Femur (tissue), 1 donor: ENCODE measurements at regions not wholly inside any gene's neighbourhood (a gene's known extent, or its start where the extent isn't known, plus 50 kb on each side); places are given as distances from the start of the nearest gene placed in this dataset.
"Not testable (repeated sequence)": the region's sequence is repeated elsewhere in the genome, so short reads cannot be mapped to it uniquely, and the experiment has no call there.

Source experiments
- DNase-seq: peaks from one replicate; pipeline ENCODE4 v3.0.0-alpha.2; 2017

DNA sequence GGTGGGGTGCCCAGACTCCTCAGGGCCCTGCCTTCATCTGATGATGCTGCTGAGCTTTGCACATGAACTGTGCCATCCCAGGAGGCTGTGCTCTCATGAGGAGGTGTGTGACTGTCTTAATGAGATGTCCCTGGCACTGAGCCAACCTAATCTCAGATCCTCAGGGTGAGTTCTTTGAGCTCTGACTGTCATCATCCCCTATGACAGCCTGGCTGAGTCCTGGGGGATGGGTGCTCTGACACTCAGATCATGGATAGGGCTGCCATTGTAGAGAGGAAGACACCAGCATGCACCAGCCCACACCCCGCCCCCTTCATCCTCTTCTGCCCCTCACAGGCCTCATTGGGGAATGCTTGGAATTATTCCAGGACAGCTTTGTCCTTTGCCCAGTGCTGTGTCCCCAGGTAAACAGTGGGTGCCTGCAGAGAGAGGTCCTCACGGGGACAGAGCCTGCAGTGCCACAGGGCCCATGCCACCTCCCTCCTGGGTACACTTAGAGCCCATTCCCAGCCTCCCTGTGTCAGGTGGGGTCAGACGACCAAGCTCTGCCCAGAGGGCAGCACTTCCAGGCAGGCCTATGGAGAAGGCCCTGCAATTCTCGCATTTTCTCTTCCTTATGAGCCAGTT, 310.1 kb upstream of the SFSWAP start:
- DNase-seq = not testable (repeated sequence)

DNA sequence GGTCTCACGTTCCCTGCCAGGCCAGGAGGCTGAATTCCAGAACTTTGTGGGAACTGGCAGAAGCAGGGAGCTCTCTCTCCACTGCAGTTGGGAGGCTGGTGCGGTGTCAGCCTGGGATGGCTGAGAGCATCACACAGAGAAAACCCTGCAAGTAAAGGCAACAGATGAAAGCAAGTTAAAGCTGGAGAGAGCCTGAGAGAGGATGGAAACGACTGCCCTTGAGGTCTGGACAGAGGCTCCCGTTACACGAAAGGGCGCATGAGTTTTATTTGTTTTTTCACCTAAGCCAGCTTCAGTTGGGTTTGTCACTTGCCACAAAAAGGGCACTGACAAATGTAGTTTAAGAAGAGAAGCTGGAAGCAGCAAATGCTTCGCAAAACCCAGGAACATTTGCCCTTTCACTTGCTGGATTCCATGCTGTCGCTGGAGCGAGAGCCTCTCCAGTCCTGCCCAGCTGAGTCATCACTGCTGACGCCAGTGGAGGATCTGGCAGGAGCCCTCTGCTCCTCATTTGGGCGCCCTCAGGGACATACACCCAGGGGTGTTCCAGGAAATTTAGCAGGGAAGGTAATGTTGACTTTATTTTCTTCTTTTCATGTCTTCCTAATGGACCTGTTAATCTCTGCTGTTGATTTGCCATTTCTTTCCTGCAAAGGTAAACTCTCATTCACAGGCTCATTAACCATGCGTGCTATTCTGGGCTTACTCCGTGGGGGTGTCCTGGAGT, 308.8 kb upstream of the SFSWAP start:
- DNase-seq = not testable (repeated sequence)

DNA sequence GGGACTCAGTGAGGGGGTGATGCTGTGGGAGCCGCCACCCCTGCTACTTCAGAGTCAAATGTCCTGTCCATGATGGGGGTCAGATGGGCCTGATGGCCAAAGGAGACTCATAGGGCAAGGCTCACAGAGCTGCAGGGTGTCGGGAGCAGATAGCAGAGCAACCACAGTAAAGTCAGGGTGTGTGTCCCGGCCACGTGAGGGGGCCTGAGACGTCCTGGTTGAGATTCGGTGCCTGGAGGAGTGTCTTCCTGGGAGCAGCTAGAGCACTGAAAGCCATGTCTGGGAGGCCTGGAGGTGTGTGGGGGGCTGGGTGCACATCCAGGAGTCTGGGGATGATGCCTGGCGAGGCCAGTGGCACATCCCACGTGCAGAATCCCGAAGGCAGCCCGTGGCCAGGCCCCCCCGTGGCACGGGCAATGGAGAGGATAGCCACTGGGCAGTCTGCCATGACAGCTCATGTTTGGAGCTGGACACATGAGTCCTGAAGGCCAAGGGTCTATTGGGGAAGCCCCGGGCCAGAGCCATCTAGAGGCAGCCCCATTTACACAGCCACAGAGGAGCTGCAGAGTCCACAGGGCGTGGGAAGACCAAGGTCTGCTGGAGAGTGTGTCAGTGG, 308.0 kb upstream of the SFSWAP start:
- DNase-seq = no peak

DNA sequence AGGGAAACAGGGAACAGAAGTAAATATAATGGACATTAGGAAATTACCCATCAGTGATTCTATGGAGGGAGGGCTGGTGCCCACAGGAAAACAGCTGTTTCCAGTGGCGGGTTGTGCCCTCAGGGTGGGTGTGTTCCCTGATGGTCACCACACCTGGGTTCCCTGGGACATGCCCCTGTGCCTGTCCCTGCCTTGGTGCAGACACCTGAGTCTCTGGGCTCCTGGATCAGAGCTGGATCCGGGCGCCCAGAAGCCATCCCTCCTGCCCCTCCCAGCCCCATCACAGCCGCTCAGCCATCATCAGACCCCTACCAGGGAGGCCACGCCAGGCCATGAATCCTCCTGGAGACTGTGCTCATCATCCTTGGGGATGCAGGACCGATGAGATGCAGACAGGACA, 307.2 kb upstream of the SFSWAP start:
- no peak for DNase-seq

DNA sequence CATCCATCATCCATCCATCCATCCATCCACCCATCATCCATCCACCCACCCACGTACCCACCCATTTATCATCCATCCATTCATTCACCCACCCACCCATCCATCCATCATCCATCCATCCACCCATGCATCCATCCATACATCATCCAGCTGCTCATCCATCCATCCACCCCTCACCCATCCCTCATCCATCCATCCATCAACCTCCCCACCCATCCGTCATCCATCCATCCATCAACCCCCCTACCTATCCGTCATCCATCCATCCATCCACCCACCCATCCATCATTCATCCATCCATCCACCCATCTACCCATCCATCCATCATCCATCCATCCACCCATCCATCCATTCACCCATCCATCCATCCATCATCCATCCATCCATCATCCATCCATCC, 306.2 kb upstream of the SFSWAP start:
- no peak for DNase-seq

DNA sequence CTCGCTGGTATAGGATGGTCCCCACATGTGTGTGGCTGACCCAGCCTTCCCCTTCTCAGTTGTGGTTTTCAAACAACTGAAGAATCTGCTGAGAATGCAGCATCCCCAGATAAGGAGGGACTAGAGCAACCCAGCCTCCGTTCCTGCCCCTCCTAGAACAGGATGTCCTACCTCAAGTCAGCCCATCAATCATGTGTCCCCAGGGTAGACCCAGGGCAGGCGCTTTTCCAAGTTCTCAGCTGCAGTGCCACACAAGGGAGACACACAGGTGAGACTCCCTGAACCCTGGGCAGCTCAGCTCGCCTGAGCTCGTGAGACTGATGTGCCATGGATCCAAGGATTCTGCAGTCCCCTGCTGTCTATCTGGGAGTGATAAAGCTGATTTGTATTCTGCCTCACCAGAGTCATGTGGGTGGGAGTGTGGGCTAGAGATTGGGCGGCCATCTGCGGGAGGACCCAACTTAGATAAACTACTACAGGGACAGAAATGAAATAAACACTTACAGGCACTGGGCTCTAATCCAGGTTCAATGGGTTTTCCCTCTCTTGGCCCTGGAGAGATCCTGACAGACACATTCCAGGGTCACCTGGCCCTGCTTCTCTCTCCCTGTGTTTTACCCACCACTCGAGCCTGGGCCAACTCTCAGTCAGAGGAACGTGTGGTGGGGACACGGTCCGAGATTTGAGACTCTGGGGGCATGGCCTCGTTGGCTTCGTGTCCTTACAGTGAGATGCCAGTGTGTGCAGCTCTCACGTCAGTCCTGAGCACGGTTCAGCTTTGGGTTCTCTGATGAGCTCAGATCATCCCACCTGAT, 303.5 kb upstream of the SFSWAP start:
- no peak for DNase-seq

DNA sequence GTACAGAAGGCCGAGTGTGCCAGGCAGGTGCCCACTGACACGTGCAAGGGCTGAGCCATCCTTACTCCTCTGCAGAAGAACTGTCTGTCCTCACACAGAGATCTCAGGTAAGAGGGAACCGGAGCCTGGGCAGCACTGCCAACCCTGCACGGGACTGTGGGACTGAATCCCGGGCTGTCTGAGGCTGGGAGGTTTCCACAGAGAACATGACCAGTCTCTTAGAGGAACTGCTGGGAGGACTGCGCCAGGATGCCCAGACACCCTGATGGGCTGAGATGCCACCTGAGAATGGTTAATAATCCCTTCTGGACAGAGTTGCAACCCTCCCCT, 302.9 kb upstream of the SFSWAP start:
- DNase-seq = no peak

GRCh38 chr12:131408484-131408883, 302.4 kb upstream of the SFSWAP start:
- no peak for DNase-seq

- DNase-seq = no peak
These were observed 301.7 kb upstream of the SFSWAP start for GRCh38 chr12:131409211-131409610.

GRCh38 chr12:131411827-131412226, 299.1 kb upstream of the SFSWAP start:
- not testable (repeated sequence) for DNase-seq

DNA sequence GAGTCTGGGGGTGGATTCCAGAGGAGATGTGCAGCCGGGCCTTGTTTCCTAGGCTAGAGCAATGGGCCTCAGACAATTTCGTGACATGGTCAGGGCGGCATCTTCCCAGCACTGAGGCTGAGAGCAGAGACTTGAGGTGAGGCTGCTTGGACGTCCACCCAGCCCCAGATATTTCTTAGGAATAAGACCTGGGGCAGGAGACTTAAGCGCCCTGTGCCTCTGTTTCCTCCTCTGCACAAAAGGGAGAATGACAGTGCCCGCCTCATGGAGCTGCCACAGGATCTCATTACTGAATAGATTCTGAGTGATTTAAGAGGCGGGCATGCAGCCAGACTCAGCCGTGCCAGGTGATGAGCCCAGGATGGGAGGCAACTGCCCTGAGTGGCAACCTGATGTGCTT, 297.9 kb upstream of the SFSWAP start:
- DNase-seq = no peak

GRCh38 chr12:131413471-131413870, 297.4 kb upstream of the SFSWAP start:
- DNase-seq = no peak

DNA sequence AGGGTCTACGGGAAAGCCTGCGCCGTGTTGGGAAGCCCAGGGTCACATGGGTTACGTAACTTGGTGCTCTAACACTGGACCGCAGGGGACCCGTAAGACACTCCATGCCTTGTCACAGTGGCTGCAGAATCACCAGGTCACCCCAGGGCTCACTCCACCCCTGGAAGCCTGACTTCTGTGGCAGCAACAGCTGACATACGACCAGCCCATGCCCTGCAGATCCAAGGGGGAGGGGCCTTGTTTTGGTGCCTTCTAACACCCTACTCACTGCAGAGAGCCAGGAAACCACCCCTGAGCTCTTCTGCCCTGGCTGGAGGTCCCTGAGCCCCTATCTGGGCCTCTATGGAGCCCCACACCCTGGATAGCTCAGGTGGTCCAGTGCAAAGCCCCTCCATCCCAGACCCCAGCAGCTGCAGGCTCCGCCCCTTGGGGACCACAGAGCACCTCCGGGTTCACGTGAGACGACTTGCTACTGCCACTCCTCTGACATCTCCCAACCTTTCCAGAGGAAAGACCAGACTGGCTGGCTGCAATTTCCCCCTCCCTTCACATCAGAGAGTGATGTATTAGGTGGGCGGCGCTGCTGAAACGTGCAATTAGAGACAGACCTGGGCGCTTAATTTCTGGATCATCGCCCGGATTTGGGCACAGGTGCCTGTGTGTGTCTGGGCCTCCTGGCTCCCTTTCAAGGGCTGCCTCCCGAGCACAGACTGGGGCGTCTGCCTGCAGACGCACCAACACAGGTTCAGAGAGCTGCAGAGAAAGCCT, 296.6 kb upstream of the SFSWAP start:
- not testable (repeated sequence) for DNase-seq

DNA sequence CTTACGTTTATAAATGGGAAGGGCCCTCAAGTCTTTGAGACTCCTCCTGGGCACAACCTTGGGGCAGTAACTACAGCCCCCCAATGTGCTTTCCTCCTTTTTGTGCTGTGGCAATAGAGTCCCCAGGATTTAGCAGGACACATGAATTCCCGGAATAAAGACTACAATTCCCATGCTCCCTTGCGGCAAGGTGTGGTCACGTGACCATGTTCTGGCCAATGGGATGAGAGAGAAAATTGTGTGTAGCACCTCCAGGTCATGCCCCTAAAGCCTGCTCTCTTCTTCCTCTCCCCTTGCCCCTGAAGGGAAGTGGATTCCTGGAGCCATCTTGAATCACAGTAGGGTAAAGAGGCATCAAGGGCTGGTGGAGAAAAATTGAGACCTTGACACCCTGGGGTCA, 295.1 kb upstream of the SFSWAP start:
- no peak for DNase-seq

GRCh38 chr12:131418121-131418520, 292.8 kb upstream of the SFSWAP start:
- no peak for DNase-seq

GRCh38 chr12:131418884-131419283, 292.0 kb upstream of the SFSWAP start:
- DNase-seq = no peak

DNA sequence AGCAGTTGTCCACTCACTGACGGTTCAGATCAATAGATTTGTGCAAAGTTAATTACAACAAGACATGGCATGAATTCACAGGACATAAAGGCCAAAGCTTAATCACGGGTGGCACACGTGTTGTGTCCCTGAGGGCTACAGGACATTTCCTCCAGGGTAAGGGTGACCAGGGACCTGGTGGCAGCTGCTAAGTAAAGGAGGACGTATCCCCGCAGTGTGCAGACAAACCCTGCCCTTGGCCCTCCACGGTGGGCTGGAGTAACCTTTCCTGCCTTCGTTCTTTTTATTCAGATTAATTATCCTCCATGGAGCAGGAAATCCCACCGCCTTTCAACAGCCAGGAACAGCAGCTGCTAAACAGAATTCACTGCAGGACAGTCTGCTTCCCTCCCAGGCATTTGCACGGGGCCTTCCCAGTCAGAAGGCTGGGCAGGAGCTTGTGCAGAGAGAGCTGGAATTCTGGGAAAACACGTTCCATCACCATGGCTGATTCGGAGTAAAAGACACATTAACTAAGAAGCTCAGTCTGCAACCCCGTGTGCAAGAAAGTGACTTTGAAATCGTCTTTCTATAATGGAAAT, 289.9 kb upstream of the SFSWAP start:
- no peak for DNase-seq

DNA sequence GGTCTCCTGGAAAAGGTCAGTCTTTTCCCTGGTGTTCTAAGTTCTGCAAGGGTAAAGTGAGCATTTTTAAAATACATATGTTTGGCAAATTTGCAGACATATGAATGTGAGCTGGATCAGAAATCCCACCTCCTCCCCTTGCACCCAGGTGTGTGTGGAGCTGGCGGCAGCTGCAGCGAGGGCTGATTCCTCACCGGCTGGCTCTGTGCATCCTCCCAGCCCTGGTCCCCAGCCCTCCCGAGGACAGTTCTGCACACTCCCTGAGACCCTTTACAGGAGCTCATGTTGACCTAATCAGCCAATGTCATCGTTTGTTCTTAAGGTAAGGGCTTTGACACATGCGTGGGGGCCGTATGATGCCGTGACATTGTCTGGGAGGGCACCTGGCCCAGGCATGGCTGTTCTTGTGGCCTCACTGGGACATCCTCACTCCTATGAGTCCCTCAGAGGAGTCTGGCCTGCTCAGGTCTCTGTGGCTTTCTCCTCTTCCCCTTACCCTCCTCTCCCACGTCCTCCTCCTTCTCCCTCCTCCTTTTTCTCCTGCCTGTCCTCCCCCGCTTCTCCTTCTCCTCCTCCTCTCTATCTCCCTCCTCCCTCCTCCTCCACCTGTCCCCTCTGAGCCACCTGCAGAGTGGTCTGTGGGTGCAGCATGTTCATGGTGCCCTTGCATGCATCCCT, 289.2 kb upstream of the SFSWAP start:
- DNase-seq = no peak

GRCh38 chr12:131422187-131422520, 288.7 kb upstream of the SFSWAP start:
- DNase-seq = no peak

GRCh38 chr12:131422744-131423143, 288.1 kb upstream of the SFSWAP start:
- no peak for DNase-seq

DNA sequence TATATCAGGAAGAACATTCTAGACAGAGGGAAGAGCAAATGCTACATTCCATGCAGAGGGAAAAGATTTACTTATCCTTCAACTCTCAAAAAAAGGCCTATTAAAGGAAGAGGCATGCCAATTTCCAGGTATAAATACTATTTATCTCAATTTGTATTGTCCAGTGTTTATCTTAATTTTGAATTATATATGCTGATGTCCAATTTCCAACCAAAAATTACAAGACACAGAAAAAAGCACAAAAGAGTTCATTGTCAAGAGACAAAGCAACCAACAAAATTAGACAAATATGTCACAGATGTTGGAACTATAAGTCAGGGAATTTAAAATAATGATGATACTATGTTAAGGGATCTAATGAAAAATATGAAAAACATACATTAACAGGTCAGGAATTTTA, 286.6 kb upstream of the SFSWAP start:
- no peak for DNase-seq
